Esophagus muscularis mucosa (tissue), 4 donors: ENCODE measurements at regions not wholly inside any gene's neighbourhood (a gene's known extent, or its start where the extent isn't known, plus 50 kb on each side); places are given as distances from the start of the nearest gene placed in this dataset.

Experiments
- DNase-seq: peaks from one replicate; pipeline ENCODE4 v3.0.0-alpha.2; 2017; ENCODE audit errors: extremely low spot score
- H3K27ac ChIP-seq, 4 donors: fragments of 200-600 bp; sonication (generic); replicated peaks in 1 of 4; 1 replicate in 3 of 4; 2 replicates in 1 of 4; pipeline ENCODE4 v1.5.1; 2016 to 2019; ENCODE audit warnings: mild to moderate bottlenecking in 1 of 4
- H3K27me3 ChIP-seq, 4 donors: fragments of 200-600 bp; sonication (generic); one replicate each; pipeline versions ENCODE4 v1.5.1 to v1.6.0; 2016 to 2019
- H3K36me3 ChIP-seq, 4 donors: fragments of 200-600 bp; sonication (generic); one replicate each; pipeline ENCODE4 v1.5.1; 2016 to 2019
- H3K4me1 ChIP-seq, 4 donors: fragments of 200-600 bp; sonication (generic); one replicate each; pipeline ENCODE4 v1.5.1; 2016 to 2019
- H3K4me3 ChIP-seq, 4 donors: fragments of 200-600 bp; sonication (generic); 1 replicate in 2 of 4; 2 replicates in 2 of 4; pipeline ENCODE4 v1.5.1; 2016 to 2019; ENCODE audit warnings: mild to moderate bottlenecking in 4 of 4, moderate library complexity in 1 of 4
- H3K9me3 ChIP-seq, 4 donors: fragments of 200-600 bp; sonication (generic); 1 replicate in 3 of 4; 2 replicates in 1 of 4; pipeline ENCODE4 v1.5.1; 2016 to 2019
- CTCF ChIP-seq, 3 experiments: fragments of 200-600 bp in 2 of 3; fragments of 450-650 bp in 1 of 3; sonication (generic) in 2 of 3; IDR thresholded peaks; one replicate each; pipeline ENCODE4 v1.5.1; 2017 to 2019; ENCODE audit warnings: antibody characterized with exemption in 3 of 3, mild to moderate bottlenecking in 2 of 3, moderate library complexity in 1 of 3
- EP300 ChIP-seq: sonication (generic); formaldehyde crosslinking; IDR thresholded peaks from one replicate; pipeline ENCODE4 v1.6.1; 2017; ENCODE audit warnings: antibody characterized with exemption
- POLR2A ChIP-seq: fragments of 450-650 bp; IDR thresholded peaks from one replicate; pipeline ENCODE4 v1.6.1; 2017; ENCODE audit warnings: antibody characterized with exemption, moderate library complexity, mild to moderate bottlenecking, low read depth
- POLR2AphosphoS5 ChIP-seq, 2 donors: sonication (generic); formaldehyde crosslinking; IDR thresholded peaks; one replicate each; pipeline ENCODE4 v1.6.1; 2017; ENCODE audit warnings: antibody characterized with exemption in 2 of 2
- WGBS: methylation state at CpG from one replicate; pipeline ENCODE4 v1.1.5; 2018; 5-methylcytosine and 5-hydroxymethylcytosine counted together
- intact Hi-C: fragments of 100-400 bp; cut with DNase I; formaldehyde crosslinking; loops from one replicate; pipeline ENCODE4 v1.15.1; 2023

- Histone ChIP-seq H3K4me1 (peaks cover 0 to 12% (median 11%) of the 10 kb centered on the region in 4 donors), H3K27ac (no peak overlapping the region), H3K4me3 (no peak overlapping the region), H3K9me3 (no peaks in the 10 kb centered on the region), H3K36me3 (no peaks in the 10 kb centered on the region), H3K27me3 (no peaks in the 10 kb centered on the region)
- DNase-seq = peak; percentile 60
- intact Hi-C loops = no loop called here
- TF ChIP-seq EP300 = no peak
- TF ChIP-seq POLR2A = no peak
- TF ChIP-seq CTCF (IDR thresholded peaks at IDR 0.05) = no peak
- WGBS = 84% methylated on average over 10 of the region's 12 CpGs
Measured at GRCh38 chr2:23241611-23242245, 143.3 kb upstream of the KLHL29 start.

- DNase-seq = peak; percentile 85
- 65% methylated on average over 5 of the region's 5 CpGs for WGBS
- TF ChIP-seq EP300 (no peak), POLR2AphosphoS5 (IDR thresholded peaks at IDR 0.05) (no peak), POLR2A (no peak), CTCF (IDR thresholded peaks at IDR 0.05) (no peak)
Measured at GRCh38 chr2:23243073-23243659, 141.8 kb upstream of the KLHL29 start.

GRCh38 chr2:23244617-23245016, 140.4 kb upstream of the KLHL29 start:
- Histone ChIP-seq H3K27me3 (no peaks in the 10 kb centered on the region), H3K9me3 (no peaks in the 10 kb centered on the region), H3K27ac (peak overlapping the region in 3 of 4 donors; percentile 4 to 44 (median 37)), H3K36me3 (no peaks in the 10 kb centered on the region), H3K4me1 (peaks cover 0 to 12% (median 11%) of the 10 kb centered on the region in 4 donors), H3K4me3 (no peak overlapping the region)
- no peak for DNase-seq
- TF ChIP-seq POLR2A = no peak
- no peak for TF ChIP-seq CTCF (IDR thresholded peaks at IDR 0.05)
- intact Hi-C loops = no loop called here
- WGBS = 43% methylated on average over 1 of the region's 1 CpG

More at GRCh38 chr2:23243073-23243659, 141.8 kb upstream of the KLHL29 start:
- no peaks in the 10 kb centered on the region for H3K27me3 ChIP-seq
- intact Hi-C loops = no loop called here
- no peaks in the 10 kb centered on the region for H3K36me3 ChIP-seq
- H3K9me3 ChIP-seq = no peaks in the 10 kb centered on the region
- peak overlapping the region in 3 of 4 donors; percentile 15 to 60 (median 37) for H3K27ac ChIP-seq
- peaks cover 0 to 12% (median 11%) of the 10 kb centered on the region in 4 donors for H3K4me1 ChIP-seq
- no peak overlapping the region for H3K4me3 ChIP-seq

GRCh38 chr2:23246992-23247683, 137.8 kb upstream of the KLHL29 start:
- no peaks in the 10 kb centered on the region for H3K9me3 ChIP-seq
- H3K27me3 ChIP-seq = no peaks in the 10 kb centered on the region
- intact Hi-C loops = no loop called here
- DNase-seq = no peak
- H3K36me3 ChIP-seq = no peaks in the 10 kb centered on the region
- H3K4me1 ChIP-seq = peaks cover 0 to 12% (median 11%) of the 10 kb centered on the region in 4 donors
- H3K27ac ChIP-seq = no peak overlapping the region
- TF ChIP-seq CTCF (IDR thresholded peaks at IDR 0.05) (no peak), POLR2A (no peak), POLR2AphosphoS5 (IDR thresholded peaks at IDR 0.05) (no peak), EP300 (no peak)
- no peak overlapping the region for H3K4me3 ChIP-seq
- 87% methylated on average over 4 of the region's 4 CpGs for WGBS
